Forelimb muscle (tissue), 1 donor: ENCODE measurements at regions not wholly inside any gene's neighbourhood (a gene's known extent, or its start where the extent isn't known, plus 50 kb on each side); places are given as distances from the start of the nearest gene placed in this dataset.

Experiments used
- DNase-seq: peaks from one replicate; pipeline ENCODE4 v3.0.0-alpha.2; 2013; ENCODE audit warnings: low read depth

GRCh38 chr18:40832362-40832761, 1122.7 kb upstream of the PIK3C3 start:
- no peak for DNase-seq

DNA sequence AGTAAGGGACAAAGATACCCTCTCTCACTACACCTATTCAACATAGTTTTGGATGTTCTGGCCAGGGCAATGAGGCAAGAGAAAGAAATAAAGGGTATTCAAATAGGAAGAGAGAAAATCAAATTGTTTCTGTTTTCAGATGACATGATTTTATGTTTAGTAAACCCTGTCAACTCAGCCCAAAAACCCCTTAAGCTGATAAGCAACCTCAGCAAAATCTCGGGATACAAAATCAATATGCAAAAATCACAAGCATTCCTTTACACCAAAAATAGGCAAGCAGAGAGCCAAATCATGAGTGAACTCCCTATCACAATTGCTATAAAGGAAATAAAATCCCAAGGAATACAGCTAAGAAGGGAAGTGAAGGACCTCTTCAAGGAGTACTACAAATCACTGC, 1130.7 kb upstream of the PIK3C3 start:
- no peak for DNase-seq

GRCh38 chr18:40821596-40822243, 1133.3 kb upstream of the PIK3C3 start:
- no peak for DNase-seq

DNA sequence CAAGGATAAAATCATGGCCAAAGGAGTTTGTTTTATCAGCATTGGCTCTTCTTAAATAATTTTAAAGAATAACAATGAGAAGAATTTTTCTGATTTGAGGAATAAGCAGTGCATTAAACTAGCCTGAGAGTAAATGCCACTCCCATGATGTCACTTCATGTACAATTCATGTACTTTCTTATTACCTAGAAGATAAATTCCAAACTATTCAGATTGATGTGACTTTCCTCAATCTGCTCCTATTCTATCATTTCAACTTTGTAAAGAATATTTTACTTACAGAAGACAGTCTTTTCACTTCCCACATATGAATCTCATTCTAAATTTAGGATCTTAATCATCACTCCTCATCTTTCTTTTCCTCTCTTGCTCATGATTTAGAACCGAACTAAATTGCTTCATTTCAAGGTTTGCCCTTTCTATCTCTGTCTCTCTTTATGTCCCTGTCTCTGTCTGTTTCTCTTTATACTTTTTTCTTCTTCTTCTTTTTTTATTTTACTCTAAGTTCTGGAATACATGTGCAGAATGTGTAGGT, 1142.0 kb upstream of the PIK3C3 start:
- no peak for DNase-seq

GRCh38 chr18:40810372-40810771, 1144.7 kb upstream of the PIK3C3 start:
- DNase-seq, result no peak

DNA sequence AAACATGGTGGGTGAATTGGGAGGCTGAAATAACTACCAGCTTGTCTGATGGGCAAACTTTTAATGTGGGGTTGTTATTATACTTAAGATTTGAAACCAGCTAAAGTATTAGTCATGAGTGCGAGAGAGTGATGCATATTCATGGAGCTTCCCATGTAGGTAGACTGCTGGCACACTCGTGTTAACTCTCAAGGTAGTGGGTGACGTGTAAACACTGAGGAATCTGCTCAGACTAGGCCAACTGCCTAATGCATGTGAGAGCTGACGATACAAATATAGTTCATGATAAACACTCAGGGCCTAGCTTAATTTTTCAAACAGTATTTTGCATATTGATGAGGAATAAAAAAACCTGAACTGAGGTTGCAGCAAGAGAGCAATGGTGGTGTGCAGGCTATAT, 1165.7 kb upstream of the PIK3C3 start:
- DNase-seq, result no peak

DNA sequence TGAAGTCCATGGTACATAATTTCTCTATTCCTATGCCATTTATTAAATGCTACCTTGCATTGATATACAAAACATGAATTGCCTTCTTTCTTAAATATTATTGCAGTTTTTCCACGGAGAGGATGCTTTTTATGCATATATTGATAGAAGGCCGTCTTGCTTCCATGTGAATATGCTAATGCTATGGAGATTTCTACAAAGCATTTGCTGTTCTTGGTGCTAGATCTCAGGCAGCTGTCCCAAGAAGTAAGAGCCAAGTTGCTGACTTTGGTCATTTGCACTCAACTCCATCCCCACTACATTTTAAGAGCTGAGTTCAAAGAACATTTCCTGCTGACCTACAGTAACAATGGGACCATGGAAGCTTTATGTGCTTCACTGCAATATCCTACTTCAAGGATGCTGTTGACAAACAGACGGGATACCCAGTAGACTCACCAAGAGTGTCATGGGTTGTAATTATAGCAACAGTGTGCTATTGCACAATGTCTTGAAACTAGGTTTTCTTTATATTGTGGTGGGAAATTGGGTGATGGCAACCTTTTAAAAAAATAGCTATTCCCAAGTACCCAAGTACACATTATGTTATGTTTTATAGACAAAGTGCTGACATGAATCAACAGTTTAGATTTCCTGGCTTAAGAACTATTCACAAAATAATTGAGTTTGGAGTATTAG, 1172.4 kb upstream of the PIK3C3 start:
- no peak for DNase-seq

- no peak for DNase-seq
Observed at GRCh38 chr18:40769786-40770185, 1185.2 kb upstream of the PIK3C3 start.

- no peak for DNase-seq
Observed at GRCh38 chr18:40760251-40760650, 1194.8 kb upstream of the PIK3C3 start.

GRCh38 chr18:40754477-40754876, 1200.6 kb upstream of the PIK3C3 start:
- no peak for DNase-seq

- DNase-seq, result no peak
Observed at GRCh38 chr18:40752316-40752715, 1202.7 kb upstream of the PIK3C3 start.

GRCh38 chr18:40751186-40751585, 1203.8 kb upstream of the PIK3C3 start:
- peak; percentile 1 for DNase-seq

DNA sequence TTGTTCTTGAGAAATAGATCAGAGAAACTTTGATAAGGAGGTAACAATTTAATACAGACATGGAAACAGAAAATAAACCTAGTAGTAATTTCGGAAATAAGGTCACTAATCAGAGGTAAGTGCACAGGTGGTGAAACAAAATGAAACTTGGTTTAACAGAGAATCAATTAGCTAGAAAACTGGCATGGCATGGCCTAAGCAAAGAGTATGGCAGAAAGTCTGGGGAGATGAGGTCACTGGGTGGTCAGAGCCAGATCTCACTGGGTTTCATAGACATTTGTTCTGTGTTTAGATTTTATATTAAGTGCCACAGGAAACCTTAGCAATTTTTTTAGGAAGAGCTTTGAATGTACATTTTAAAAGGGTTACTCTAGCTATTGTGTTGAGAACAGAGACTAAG, 1216.0 kb upstream of the PIK3C3 start:
- DNase-seq, result no peak

DNA sequence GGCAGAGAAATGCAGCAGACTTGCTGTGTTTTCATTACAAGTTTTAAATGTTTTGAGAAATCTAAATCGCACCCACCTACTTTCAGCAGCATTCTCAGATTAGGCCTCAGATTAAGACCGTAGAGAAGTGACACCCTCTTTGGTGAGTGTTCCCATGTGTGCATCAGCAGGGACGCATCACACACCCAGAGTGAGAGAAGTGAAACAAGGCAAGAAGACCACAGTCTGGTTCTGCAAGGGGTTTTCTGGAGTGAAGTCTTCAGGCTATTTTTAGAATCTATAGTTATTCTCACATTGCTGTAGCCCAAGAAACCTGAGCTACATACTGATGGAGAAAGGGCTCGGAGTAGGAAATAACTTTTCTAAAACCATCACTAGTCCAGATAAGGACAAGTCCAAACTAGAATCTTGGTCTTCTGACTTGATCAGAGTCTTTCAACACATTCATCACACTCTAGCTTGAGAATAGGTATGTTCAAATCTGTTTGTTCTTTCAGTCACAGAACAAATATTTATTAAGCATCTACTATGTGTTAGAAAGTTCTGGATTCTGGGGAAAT, 1216.6 kb upstream of the PIK3C3 start:
- DNase-seq, result no peak

GRCh38 chr18:40708726-40709125, 1246.3 kb upstream of the PIK3C3 start:
- DNase-seq, result no peak

DNA sequence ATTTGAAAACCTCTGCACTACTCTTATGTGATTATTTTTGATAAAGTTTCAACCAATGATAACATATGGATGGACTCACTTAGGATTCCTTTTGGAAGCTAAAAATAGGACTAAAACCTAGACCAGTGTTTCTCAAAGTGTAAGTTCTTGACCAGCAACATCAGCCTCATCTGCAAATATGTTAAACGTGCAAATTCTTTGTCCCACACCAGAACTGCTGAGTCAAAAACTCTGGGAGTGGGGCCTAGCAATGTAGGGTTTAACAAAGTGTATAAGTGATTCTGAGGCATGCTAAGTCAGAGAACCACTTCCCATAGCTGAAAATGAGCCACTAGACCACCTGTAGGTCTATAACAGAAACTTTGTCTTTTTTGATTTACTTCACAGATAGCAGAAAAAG, 1247.2 kb upstream of the PIK3C3 start:
- DNase-seq, result no peak

- no peak for DNase-seq
Observed at GRCh38 chr18:40698129-40698528, 1256.9 kb upstream of the PIK3C3 start.

- no peak for DNase-seq
Observed at GRCh38 chr18:40695526-40695925, 1259.5 kb upstream of the PIK3C3 start.

DNA sequence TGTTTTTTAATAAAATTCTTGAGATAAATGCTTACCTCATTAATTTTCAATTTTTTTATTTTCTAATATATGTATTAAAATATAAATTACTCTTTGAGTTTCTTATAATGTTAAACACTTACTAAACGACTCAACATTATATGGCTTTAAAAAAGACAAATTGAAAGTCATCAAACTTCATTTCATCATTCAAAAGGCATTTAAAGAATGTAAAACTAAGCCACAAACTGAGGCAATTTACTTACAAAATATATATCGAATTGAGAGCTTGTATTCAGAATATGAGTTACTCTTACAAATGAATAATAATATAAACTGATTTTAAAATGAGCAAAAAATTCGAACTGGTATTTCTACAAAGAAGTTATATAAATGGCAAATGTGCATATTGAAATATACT, 1262.2 kb upstream of the PIK3C3 start:
- no peak for DNase-seq

GRCh38 chr18:40690062-40690461, 1265.0 kb upstream of the PIK3C3 start:
- no peak for DNase-seq

GRCh38 chr18:40687399-40687798, 1267.6 kb upstream of the PIK3C3 start:
- DNase-seq, result no peak

- DNase-seq, result no peak
Observed at GRCh38 chr18:40686836-40687235, 1268.2 kb upstream of the PIK3C3 start.

GRCh38 chr18:40685219-40685618, 1269.8 kb upstream of the PIK3C3 start:
- no peak for DNase-seq
